HG03571 (cell line): ENCODE measurements at regions not wholly inside any gene's neighbourhood (a gene's known extent, or its start where the extent isn't known, plus 50 kb on each side); places are given as distances from the start of the nearest gene placed in this dataset.
"Not testable (repeated sequence)": the region's sequence is repeated elsewhere in the genome, so short reads cannot be mapped to it uniquely, and the experiment has no call there.

ENCODE experiments used
- ATAC-seq: cut with Tn5 transposase; IDR thresholded peaks from one replicate; pipeline ENCODE4 v1.9.1; 2021; ENCODE audit not compliant: unreplicated experiment

GRCh38 chr2:31813016-31813415 lies 197.8 kb downstream of the MEMO1 start:
- ATAC-seq = no peak

- peak; percentile 100 for ATAC-seq
These were observed 198.6 kb downstream of the MEMO1 start for GRCh38 chr2:31812051-31812798.

GRCh38 chr2:31811482-31811881 lies 199.3 kb downstream of the MEMO1 start:
- no peak for ATAC-seq

- no peak for ATAC-seq
These were observed 200.4 kb downstream of the MEMO1 start for GRCh38 chr2:31810200-31810917.

GRCh38 chr2:31805688-31806087 lies 205.1 kb downstream of the MEMO1 start:
- no peak for ATAC-seq

- not testable (repeated sequence) for ATAC-seq
These were observed 207.2 kb downstream of the MEMO1 start for GRCh38 chr2:31803481-31804153.

- no peak for ATAC-seq
These were observed 208.1 kb downstream of the MEMO1 start for GRCh38 chr2:31802711-31803110.

- not testable (repeated sequence) for ATAC-seq
These were observed 211.5 kb downstream of the MEMO1 start for GRCh38 chr2:31799282-31799681.

- ATAC-seq = no peak
These were observed 207.5 kb upstream of the SRD5A2 start for GRCh38 chr2:31788273-31788672.

GRCh38 chr2:31785876-31786275 lies 205.1 kb upstream of the SRD5A2 start:
- peak; percentile 87 for ATAC-seq

GRCh38 chr2:31784868-31785267 lies 204.1 kb upstream of the SRD5A2 start:
- ATAC-seq = no peak

GRCh38 chr2:31783446-31784091 lies 202.8 kb upstream of the SRD5A2 start:
- ATAC-seq = not testable (repeated sequence)

GRCh38 chr2:31778153-31778552 lies 197.4 kb upstream of the SRD5A2 start:
- no peak for ATAC-seq

- ATAC-seq = no peak
These were observed 190.0 kb upstream of the SRD5A2 start for GRCh38 chr2:31770741-31771140.

GRCh38 chr2:31765078-31765945 lies 184.6 kb upstream of the SRD5A2 start:
- no peak for ATAC-seq

GRCh38 chr2:31764169-31764568 lies 183.4 kb upstream of the SRD5A2 start:
- no peak for ATAC-seq

- ATAC-seq = no peak
These were observed 181.3 kb upstream of the SRD5A2 start for GRCh38 chr2:31762085-31762484.

GRCh38 chr2:31757351-31757750 lies 176.6 kb upstream of the SRD5A2 start:
- not testable (repeated sequence) for ATAC-seq

- not testable (repeated sequence) for ATAC-seq
These were observed 168.0 kb upstream of the SRD5A2 start for GRCh38 chr2:31748746-31749145.

- no peak for ATAC-seq
These were observed 167.3 kb upstream of the SRD5A2 start for GRCh38 chr2:31748041-31748440.
